T-helper 1 cell treated with Interleukin-12 subunit alpha and Interleukin-12 subunit beta and Interleukin-4 antibody, amounts not matched to agents 30 ng/mL and 1 ng/mL, for 36 hours (primary cell): ENCODE measurements at regions not wholly inside any gene's neighbourhood (a gene's known extent, or its start where the extent isn't known, plus 50 kb on each side); places are given as distances from the start of the nearest gene placed in this dataset.
"Not testable (repeated sequence)": the region's sequence is repeated elsewhere in the genome, so short reads cannot be mapped to it uniquely, and the experiment has no call there.

Source experiments
- intact Hi-C: fragments of 100-400 bp; cut with micrococcal nuclease; formaldehyde crosslinking; loops from one replicate; pipeline ENCODE4 v1.15.1; 2024

DNA sequence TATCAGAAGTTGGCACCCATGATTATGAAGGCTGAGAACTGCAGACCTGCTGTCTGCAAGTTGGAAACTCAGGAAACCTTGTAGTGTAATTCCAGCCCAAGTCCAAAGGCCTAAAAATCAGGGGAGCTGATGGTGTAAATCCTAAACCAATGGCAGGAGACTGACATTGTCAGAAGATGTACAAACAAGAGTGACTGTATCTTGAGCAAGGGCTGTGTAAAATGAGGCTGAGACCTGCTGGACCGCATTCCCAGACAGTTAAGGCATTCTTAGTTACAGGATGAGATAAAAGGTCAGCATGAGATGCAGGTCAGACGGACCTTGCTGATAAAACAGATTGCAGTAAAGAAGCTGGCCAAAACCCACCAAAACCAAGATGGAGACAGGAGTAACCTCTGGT is 147.7 kb downstream of the COG6 start:
- intact Hi-C loops, result no loop called here

DNA sequence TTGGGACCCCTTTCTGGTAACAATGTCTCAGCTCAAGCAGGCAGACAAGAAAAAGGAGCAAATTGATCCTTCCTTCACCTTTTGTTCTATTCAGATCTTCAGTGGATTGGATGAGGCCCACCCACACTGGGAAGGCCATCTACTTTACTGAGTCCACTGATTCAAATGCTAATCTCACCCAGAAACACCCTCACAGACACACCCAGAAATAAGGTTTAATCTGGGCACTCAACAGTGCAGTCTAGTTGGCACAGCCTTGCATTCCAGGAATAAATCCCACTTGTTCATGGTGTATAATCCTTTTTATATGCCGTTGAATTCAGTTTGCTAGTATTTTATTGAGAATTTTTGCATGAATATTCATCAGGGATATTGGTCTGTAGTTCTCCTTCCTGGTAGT is 148.4 kb downstream of the COG6 start:
- intact Hi-C loops, result no loop called here

GRCh38 chr13:39804332-39805210 is 149.1 kb downstream of the COG6 start:
- intact Hi-C loops, result no loop called here

DNA sequence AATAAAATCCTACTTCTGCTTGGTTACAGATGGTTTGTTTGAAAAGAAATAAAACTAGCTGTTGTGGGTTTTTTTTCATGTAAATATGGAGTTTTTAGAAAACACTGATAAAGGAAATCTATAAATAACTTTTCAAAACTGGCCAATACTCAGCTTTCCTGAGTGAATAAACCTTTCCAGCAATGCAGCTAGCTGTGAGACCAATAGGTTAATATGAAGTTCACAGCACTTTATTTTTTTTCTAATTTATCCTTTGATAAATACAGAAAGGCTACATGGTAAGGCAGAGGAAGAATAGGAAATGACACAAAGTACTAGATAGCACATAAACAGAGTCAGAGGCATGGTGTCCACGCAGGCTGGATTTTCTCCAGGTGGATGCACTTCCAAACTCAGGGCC is 154.0 kb downstream of the COG6 start:
- intact Hi-C loops, result no loop called here

DNA sequence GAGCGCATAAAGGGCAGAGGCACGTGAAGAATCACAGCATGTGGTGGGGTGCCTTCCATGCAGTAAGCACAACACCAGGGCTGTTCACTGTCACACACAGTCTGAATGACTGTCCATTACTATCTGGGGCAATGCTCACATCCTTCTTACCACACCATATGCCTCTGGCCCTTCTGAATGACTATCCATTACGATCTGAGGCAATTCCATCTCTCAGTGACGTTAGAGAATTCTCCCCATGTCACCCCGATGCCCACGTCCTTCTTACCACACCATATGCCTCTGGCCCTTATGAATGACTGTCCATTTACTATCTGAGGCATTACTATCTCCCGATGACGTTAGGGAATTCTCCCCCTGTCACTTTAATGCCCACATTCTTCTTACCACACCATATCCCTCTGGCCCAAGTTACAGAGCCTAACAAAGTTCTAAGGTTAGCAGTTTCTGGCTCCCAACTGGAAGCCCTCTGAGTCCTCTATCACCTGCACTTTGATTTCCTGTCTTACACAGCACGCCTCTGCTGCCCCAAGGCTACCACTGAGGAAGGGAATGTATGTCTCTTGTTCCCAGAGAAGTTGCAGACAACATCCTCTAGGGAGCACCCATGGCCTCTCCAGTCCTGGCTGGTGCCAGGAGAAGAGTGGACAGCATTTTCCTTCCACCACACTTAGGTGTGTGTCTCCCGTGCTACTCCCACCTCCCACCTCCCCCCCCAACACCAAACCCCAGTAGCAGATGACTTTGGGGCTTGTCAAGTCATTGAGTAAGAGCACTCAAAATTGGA is 154.8 kb downstream of the COG6 start:
- intact Hi-C loops, result no loop called here

DNA sequence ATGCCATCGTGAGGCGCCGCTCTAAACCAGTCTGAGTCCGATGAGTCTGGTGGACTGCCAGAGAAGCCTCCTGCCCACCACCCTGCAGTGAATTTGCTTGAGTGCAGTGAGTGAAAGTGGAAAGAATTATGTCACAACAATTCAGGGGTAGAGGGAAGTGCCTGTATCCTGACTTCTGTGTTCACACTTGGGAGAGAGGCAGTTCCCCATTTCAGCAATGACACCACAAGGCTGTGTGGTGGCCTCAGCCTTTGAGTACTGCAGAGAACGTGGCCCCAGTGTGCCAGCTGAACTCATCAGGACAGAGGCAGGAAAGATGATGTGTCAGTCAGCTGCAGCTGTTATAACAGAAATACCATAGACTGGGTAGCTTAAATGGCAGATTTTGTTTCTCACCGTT is 155.6 kb downstream of the COG6 start:
- intact Hi-C loops, result no loop called here

DNA sequence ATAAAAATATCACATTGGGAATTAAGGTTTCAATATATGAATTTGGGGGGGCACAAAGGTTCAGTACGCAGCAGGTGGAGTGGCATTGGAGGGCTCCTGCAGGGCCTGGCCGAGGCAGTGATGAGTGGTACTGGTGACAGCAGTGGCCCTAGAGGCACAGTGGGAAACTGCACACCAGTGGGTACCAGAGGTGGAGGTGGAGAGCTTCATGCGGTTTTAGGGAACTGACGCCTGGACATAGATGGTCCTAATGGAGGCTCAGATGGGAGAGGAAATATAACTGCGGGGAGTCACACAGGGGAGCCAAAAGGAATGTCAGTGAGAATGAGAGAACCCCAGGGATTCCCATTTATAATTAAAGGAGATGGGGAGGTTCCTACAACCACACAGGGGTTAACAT is 156.2 kb downstream of the COG6 start:
- intact Hi-C loops, result no loop called here

DNA sequence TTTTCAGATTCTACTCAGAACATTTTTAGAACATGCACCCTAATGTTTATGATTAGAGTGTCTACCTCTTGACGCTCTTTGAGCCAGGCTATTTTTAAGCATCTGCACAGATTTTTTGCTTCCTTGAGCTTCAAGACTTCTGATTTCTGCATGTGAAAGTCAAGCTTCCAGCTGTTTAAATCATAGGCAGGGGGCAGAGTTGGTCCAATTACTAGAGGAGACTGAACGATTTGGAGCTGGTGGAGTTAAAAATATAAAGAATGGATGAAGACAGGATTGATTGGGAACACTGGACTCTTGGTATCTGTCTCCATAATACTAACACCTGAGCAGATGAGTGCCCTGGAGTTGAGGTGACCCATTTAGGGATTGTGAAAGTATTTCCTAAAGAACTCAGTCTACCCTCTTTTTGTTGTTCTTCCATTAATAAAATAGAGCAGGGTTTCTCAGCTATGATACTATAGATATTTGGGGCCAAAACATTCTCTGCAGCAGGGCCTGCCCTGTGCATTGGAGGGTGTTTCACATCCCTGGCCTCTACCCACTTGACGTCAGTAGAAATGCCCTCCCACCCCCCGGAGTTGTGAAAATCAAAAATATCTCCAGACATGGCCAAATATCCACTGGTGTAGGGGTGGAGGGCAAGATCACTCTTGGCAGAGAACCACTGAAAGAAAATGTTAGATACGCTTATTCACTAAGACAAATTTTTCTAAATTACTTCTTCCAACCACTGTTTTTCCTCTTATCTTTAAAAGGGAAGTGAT is 160.1 kb downstream of the COG6 start:
- intact Hi-C loops, result no loop called here

- intact Hi-C loops, result no loop called here
Measured at GRCh38 chr13:39816936-39817335, 161.5 kb downstream of the COG6 start.

GRCh38 chr13:39818953-39819352 is 163.5 kb downstream of the COG6 start:
- intact Hi-C loops, result no loop called here

DNA sequence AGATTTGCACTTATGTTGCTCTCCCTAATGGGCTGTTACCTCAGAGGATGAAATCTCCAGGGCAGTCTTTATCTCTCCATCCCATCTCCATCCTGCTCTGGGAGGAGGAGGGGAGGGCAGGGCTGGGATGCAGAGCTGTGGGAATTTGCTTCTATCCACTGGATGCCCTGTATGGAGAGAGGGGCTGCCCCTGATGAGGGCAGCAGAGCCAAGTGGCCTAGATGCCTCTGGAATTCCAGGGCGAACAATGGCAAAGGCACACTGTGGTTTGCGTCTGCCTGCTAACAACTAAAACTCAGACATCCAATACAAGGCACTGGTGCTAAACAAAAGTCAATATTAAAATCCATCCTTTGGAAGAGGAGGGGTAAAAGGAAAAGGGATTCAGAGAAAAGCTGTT is 165.1 kb downstream of the COG6 start:
- intact Hi-C loops, result no loop called here

DNA sequence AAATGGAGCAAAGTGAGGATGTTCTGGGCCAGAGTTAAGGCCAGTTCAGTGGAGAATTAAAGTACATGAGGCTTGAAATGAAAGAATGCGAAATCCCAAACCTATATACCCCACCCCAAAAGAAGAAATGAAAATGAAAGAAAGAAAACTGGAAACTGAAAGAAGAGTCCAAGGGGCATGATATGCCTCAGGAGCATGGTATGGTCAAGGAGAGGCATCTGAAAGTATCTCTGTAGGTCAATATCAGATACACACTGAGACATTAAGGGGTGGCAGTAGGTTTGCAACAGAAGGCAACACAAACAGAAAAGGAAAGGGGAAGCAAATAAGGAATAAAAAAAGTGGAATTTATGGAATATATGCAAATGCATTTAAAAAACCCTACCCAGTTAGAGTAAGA is 166.5 kb downstream of the COG6 start:
- intact Hi-C loops, result no loop called here

DNA sequence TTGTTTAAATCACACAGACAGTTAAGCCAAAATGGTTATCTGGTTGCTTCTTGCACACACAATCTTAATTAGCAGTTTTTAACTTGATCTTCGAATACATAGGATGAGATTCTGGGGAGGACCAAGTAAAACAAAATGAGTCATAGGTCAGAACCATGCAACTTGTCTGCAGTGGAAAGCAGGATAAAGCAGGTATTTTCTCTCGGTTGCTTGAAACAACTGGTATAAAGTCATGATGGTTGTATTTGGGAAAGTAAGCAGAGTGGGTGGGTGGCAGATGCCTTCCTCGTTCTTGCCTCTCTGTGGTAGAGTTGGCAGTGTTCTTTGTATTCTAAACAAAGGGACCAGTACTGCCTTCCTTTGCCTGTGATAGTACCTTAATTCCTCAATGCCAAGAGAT is 167.0 kb downstream of the COG6 start:
- intact Hi-C loops, result no loop called here

- intact Hi-C loops, result no loop called here
Measured at GRCh38 chr13:39823063-39823713, 167.7 kb downstream of the COG6 start.

DNA sequence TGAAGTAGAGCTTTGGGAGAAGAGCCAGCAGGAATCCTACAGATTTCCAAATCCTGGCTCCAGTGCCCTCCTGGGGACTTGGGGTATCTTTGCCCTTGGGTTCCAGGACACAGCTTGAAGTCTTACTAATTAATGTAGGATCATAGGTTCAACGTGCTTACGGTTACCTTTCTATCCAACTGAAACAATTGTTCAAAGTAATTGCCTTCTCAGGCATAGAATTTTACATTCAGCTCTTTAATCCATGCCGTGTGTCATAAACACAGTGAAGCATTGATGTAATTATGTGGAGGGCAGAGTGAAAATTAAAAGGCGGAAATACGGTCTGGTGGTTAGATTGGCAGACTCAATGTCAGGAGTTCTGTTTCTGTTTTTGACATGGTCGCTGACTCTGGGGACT is 170.4 kb downstream of the COG6 start:
- intact Hi-C loops, result no loop called here

- intact Hi-C loops, result no loop called here
Measured at GRCh38 chr13:39835253-39835652, 179.8 kb downstream of the COG6 start.

DNA sequence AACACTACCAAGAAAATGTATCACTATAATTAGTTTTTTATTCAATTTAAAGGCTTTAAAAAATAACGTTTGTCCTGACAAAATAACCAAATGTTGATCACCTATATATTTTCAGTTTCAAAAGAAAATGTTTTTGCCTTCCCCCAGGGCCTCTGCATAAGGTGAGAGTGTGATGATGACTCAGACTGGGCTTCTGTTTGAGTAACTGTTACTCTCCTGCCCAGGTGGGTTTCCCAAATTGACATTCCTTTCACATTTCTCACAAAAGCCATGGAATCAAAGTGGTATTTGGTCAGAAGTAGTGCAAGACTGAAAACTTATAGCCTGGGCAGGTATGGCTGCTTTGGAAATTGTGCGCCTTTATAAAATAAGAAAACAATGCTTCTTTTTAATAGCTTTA is 180.6 kb downstream of the COG6 start:
- intact Hi-C loops, result no loop called here

- intact Hi-C loops, result not testable (repeated sequence)
Measured at GRCh38 chr13:39837866-39838265, 182.4 kb downstream of the COG6 start.

DNA sequence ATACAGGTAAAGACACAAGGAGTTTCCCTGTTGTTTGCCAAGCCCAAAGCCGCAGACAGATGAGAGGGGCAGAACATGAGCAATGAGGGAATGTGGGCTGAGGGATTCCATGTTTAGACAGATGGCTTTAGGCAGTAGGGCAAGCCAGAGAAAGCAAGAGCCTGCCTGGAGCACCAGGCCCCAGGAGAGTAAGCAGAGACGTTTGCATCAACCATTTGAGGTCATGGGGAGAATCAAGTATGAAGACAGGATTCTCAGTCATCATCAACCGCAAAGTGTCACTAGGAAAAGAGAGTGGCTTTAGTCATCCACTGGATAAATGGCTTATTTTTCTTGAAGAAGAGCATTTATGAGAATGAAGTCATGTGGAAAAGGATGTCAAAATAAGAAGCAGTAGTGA is 184.7 kb downstream of the COG6 start:
- intact Hi-C loops, result no loop called here

DNA sequence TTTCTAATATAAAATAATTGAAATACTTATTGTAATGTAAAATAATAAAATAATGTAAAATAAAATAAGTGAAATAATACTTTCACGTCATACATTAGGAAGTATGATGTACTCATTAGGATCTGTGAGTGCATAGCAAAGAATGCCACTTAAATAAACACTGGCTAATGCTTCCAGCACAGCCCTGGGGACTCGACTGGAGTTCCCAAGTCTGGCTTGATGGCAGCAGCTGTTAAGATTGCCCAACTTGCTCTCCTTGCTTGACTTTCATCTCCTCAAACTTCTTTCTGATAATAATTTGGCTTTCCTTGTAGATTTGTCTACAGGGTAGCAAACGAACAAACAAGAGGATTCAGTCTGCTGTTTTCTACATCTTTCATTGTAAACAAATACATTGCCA is 191.9 kb downstream of the COG6 start:
- intact Hi-C loops, result no loop called here

- intact Hi-C loops, result no loop called here
Measured at GRCh38 chr13:39855236-39855635, 199.8 kb downstream of the COG6 start.
